Kidney tubule cell (primary cell): ENCODE measurements at regions not wholly inside any gene's neighbourhood (a gene's known extent, or its start where the extent isn't known, plus 50 kb on each side); places are given as distances from the start of the nearest gene placed in this dataset.

Experiments
- DNase-seq: peaks from one replicate; pipeline ENCODE4 v3.0.0-alpha.2; 2018; ENCODE audit warnings: low spot score

GRCh38 chrX:147699061-147699460 is 212.7 kb upstream of the FMR1 start:
- no peak for DNase-seq

- DNase-seq = no peak
Observed at GRCh38 chrX:147710301-147710700, 201.4 kb upstream of the FMR1 start.

GRCh38 chrX:147733369-147733768 is 178.3 kb upstream of the FMR1 start:
- DNase-seq = no peak

GRCh38 chrX:147735364-147735763 is 176.4 kb upstream of the FMR1 start:
- DNase-seq = peak; percentile 3

DNA sequence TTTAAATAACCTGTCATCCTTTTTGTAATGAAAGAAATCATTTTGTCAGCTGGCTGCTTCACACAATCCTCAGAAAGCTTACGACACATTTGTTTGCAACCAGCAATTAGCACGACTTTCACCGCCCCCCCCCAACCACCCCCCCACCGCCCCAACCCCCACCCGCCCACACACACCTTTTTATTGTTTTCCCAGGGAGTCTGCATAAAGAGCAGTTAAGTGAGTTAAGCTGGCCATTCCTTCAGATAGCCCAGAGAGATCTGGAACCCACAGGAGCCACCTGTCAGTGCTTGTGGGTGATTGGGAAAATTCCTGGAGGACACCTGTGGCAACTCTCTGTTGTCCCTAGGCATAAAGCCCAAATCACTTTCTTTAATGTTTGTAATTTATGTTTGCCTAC is 175.7 kb upstream of the FMR1 start:
- DNase-seq = no peak

- DNase-seq = no peak
Observed at GRCh38 chrX:147737690-147738089, 174.0 kb upstream of the FMR1 start.

DNA sequence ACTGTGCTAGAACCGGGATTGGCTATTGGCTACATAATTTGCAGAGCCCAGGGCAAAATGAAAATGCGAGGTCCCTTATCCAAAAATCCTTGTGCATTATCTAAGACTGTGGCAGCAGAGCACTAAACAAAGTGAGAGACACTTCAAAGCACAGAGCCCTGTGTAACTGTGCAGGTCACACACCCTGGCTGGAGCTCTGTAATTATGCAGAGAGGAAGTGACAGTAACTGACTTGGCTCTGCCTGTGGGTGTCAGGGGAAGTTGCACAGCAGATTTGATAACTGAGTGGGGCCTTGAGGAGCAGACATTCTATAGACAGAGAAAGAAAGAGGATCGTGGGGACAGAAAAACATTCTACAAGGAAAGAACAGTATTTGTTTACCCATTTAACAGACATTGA is 173.5 kb upstream of the FMR1 start:
- no peak for DNase-seq

GRCh38 chrX:147739196-147739595 is 172.5 kb upstream of the FMR1 start:
- DNase-seq = no peak

GRCh38 chrX:147741776-147742175 is 169.9 kb upstream of the FMR1 start:
- no peak for DNase-seq

GRCh38 chrX:147749308-147749707 is 162.4 kb upstream of the FMR1 start:
- no peak for DNase-seq

- no peak for DNase-seq
Observed at GRCh38 chrX:147757750-147758149, 154.0 kb upstream of the FMR1 start.

DNA sequence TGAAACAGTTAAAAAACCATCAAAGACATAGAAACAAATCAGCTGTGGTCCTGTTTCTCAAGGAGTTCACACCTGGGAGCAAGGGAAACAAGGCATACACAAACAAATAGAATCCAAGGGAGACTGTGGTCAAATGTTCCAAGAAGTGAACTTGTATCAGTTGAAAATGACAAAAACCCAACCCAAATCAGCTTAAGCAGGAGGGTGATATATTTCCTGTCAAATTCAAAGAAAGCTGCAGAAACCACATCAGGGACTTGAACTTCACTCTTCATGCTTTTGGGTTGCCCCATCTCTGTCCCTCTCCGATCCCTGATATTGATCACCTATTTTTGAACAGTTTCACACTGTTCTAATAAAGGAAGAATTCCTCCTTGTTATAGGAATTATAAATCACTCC is 148.6 kb upstream of the FMR1 start:
- no peak for DNase-seq

GRCh38 chrX:147764868-147765267 is 146.9 kb upstream of the FMR1 start:
- no peak for DNase-seq

DNA sequence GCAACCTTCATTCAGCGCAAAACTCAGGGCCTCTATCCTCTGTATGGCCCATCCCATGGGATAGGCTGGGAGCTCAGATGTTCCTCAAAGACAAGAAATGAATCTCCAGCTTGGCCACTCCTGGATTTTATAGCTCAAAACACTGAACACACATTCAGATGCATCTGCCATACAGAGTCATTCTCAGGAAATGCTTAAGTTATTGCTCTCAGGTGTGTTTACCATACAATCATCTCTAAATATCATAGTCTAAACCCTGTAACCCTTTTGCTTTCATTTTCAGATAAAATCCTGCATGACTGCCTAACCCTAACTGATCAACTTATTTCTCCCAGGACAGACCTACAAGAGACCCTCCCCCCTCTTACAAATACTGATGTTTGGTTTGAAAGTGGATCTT is 140.9 kb upstream of the FMR1 start:
- no peak for DNase-seq

- DNase-seq = no peak
Observed at GRCh38 chrX:147776988-147777387, 134.7 kb upstream of the FMR1 start.

GRCh38 chrX:147779173-147779572 is 132.5 kb upstream of the FMR1 start:
- DNase-seq = no peak

GRCh38 chrX:147781844-147782243 is 129.9 kb upstream of the FMR1 start:
- no peak for DNase-seq

DNA sequence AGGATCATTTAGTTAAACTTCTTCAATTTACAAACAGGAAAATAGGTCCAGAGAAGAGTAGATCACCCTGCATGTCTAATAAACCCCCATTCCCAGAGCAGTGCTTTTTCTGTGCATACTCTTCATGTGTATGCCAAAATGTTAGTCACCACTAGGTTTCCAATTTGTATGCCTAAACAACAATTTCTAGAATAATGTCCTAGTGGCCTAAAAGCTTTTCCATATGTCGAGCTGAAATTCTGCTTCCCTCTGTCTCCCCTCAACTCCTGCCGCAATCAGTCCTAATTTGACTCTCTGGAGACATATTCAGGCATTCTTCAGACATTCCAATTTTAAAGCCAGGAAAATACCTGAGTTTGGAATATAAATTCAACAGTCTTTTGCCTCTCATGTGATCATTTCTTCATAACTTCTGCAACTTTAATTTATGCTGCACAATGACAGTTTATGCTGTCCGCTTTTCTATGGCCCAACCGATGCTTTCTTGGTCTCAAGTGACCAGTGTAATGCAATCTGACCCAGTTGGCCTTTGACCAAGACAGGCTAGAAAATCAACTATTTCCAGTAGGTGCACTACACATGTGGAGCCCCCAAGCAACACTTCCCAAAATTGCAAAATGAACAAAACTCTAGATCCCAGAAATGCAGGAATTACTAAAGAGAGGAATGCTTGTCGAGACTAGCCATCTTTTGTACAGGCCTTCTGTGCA is 122.9 kb upstream of the FMR1 start:
- DNase-seq = no peak

- no peak for DNase-seq
Observed at GRCh38 chrX:147800663-147801062, 111.1 kb upstream of the FMR1 start.

- peak; percentile 38 for DNase-seq
Observed at GRCh38 chrX:147803948-147804347, 107.8 kb upstream of the FMR1 start.

GRCh38 chrX:147811803-147812202 is 99.9 kb upstream of the FMR1 start:
- DNase-seq = no peak

- DNase-seq = no peak
Observed at GRCh38 chrX:147827070-147827469, 84.6 kb upstream of the FMR1 start.

GRCh38 chrX:147828719-147829118 is 83.0 kb upstream of the FMR1 start:
- no peak for DNase-seq

DNA sequence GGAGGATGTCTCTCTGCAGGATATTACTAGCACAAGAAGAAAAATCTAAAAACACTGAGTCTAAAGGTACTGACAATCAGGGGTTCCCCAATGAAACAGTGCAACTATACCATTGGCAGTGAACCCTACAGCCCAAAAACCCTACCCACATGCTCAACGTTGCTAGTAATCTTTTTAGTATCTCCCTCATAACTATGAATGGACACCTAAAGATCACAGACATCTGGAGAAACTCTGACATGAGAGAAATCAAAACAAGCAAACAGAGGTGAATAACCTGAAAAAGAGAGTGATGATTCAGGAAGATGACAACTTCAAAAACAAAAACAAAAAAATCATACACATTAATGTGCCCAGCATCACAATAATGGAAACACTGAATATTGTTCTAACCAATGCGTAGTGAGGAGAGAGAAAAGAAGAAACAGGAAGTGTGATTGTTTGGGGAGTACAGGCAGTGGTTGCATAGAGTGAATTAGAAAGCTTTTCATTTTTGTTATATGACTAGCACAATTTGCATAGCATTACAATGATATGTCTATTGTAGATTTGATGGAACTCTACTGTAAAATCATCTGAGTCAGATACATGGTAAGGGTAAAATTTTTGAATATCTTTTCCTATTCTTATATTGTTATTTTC is 78.9 kb upstream of the FMR1 start:
- no peak for DNase-seq
